Esophagus muscularis mucosa (tissue), 4 donors: ENCODE measurements at regions not wholly inside any gene's neighbourhood (a gene's known extent, or its start where the extent isn't known, plus 50 kb on each side); places are given as distances from the start of the nearest gene placed in this dataset.
"Not testable (repeated sequence)": the region's sequence is repeated elsewhere in the genome, so short reads cannot be mapped to it uniquely, and the experiment has no call there.

Experiments used
- DNase-seq: peaks from one replicate; pipeline ENCODE4 v3.0.0-alpha.2; 2017; ENCODE audit errors: extremely low spot score
- H3K27ac ChIP-seq, 4 donors: fragments of 200-600 bp; sonication (generic); replicated peaks in 1 of 4; 1 replicate in 3 of 4; 2 replicates in 1 of 4; pipeline ENCODE4 v1.5.1; 2016 to 2019; ENCODE audit warnings: mild to moderate bottlenecking in 1 of 4
- H3K27me3 ChIP-seq, 4 donors: fragments of 200-600 bp; sonication (generic); one replicate each; pipeline versions ENCODE4 v1.5.1 to v1.6.0; 2016 to 2019
- H3K36me3 ChIP-seq, 4 donors: fragments of 200-600 bp; sonication (generic); one replicate each; pipeline ENCODE4 v1.5.1; 2016 to 2019
- H3K4me1 ChIP-seq, 4 donors: fragments of 200-600 bp; sonication (generic); one replicate each; pipeline ENCODE4 v1.5.1; 2016 to 2019
- H3K4me3 ChIP-seq, 4 donors: fragments of 200-600 bp; sonication (generic); 1 replicate in 2 of 4; 2 replicates in 2 of 4; pipeline ENCODE4 v1.5.1; 2016 to 2019; ENCODE audit warnings: mild to moderate bottlenecking in 4 of 4, moderate library complexity in 1 of 4
- H3K9me3 ChIP-seq, 4 donors: fragments of 200-600 bp; sonication (generic); 1 replicate in 3 of 4; 2 replicates in 1 of 4; pipeline ENCODE4 v1.5.1; 2016 to 2019
- EP300 ChIP-seq: sonication (generic); formaldehyde crosslinking; IDR thresholded peaks from one replicate; pipeline ENCODE4 v1.6.1; 2017; ENCODE audit warnings: antibody characterized with exemption
- POLR2A ChIP-seq: fragments of 450-650 bp; IDR thresholded peaks from one replicate; pipeline ENCODE4 v1.6.1; 2017; ENCODE audit warnings: antibody characterized with exemption, moderate library complexity, mild to moderate bottlenecking, low read depth
- POLR2AphosphoS5 ChIP-seq, 2 donors: sonication (generic); formaldehyde crosslinking; IDR thresholded peaks; one replicate each; pipeline ENCODE4 v1.6.1; 2017; ENCODE audit warnings: antibody characterized with exemption in 2 of 2
- WGBS: methylation state at CpG from one replicate; pipeline ENCODE4 v1.1.5; 2018; 5-methylcytosine and 5-hydroxymethylcytosine counted together
- intact Hi-C: fragments of 100-400 bp; cut with DNase I; formaldehyde crosslinking; loops from one replicate; pipeline ENCODE4 v1.15.1; 2023
- TF ChIP-seq, protein P1 (sequence below), 3 experiments: fragments of 200-600 bp in 2 of 3; fragments of 450-650 bp in 1 of 3; sonication (generic) in 2 of 3; IDR thresholded peaks; one replicate each; pipeline ENCODE4 v1.5.1; 2017 to 2019; ENCODE audit warnings: antibody characterized with exemption in 3 of 3, mild to moderate bottlenecking in 2 of 3, moderate library complexity in 1 of 3

DNA sequence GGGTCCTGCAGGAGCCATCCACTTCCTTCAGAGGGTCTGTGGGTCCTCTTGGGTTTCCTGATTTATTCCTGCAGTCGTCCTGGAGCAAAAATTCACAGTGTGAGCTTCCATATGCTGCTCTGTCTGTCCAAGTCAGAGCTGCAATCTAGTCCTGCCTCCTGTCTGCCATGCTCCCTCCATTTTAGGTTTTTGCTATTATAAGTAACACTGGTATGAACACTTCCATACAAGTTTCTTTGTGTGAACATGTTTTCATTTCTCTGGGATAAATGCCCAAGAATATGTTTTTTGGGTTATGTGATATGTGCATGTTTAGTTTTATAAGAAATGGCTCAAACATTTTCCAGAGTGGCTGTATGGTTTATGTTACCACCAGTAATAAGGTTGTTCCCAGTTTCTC is 188.1 kb downstream of the ACTR3B start:
- Histone ChIP-seq H3K9me3 (no peaks in the 10 kb centered on the region), H3K27ac (no peak overlapping the region), H3K27me3 (no peaks in the 10 kb centered on the region), H3K4me1 (no peaks in the 10 kb centered on the region), H3K4me3 (no peak overlapping the region), H3K36me3 (no peaks in the 10 kb centered on the region)
- 75% methylated on average over 1 of the region's 1 CpG for WGBS
- TF ChIP-seq, protein P1, sequence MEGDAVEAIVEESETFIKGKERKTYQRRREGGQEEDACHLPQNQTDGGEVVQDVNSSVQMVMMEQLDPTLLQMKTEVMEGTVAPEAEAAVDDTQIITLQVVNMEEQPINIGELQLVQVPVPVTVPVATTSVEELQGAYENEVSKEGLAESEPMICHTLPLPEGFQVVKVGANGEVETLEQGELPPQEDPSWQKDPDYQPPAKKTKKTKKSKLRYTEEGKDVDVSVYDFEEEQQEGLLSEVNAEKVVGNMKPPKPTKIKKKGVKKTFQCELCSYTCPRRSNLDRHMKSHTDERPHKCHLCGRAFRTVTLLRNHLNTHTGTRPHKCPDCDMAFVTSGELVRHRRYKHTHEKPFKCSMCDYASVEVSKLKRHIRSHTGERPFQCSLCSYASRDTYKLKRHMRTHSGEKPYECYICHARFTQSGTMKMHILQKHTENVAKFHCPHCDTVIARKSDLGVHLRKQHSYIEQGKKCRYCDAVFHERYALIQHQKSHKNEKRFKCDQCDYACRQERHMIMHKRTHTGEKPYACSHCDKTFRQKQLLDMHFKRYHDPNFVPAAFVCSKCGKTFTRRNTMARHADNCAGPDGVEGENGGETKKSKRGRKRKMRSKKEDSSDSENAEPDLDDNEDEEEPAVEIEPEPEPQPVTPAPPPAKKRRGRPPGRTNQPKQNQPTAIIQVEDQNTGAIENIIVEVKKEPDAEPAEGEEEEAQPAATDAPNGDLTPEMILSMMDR (IDR thresholded peaks at IDR 0.05) = no peak
- TF ChIP-seq POLR2A = no peak
- TF ChIP-seq POLR2AphosphoS5 (IDR thresholded peaks at IDR 0.05) = no peak
- TF ChIP-seq EP300 = no peak
- intact Hi-C loops = no loop called here
- DNase-seq = no peak

DNA sequence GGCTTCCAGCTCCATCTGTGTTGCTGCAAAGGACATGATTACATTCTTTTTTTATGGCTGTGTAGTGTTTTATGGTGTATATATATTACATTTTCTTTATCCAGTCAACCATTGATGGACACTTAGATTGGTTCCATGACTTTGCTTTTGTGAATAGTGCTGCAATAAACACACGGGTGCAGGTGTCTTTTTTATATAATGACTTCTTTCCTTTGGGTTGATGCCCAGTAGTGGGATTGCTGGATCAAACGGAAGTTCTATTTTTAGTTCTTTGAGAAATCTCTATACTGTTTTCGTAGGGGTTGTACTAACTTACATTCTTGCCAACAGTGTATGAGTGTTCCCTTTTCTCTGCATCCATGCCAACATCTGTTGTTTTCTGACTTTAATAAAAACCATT is 189.7 kb downstream of the ACTR3B start:
- Histone ChIP-seq H3K27ac (no peak overlapping the region), H3K4me1 (no peaks in the 10 kb centered on the region), H3K9me3 (no peaks in the 10 kb centered on the region), H3K4me3 (no peak overlapping the region), H3K36me3 (no peaks in the 10 kb centered on the region), H3K27me3 (no peaks in the 10 kb centered on the region)
- TF ChIP-seq POLR2A (no peak), POLR2AphosphoS5 (IDR thresholded peaks at IDR 0.05) (no peak), EP300 (no peak)
- TF ChIP-seq, protein P1 (IDR thresholded peaks at IDR 0.05) = no peak
- intact Hi-C loops = no loop called here
- WGBS = 12% methylated on average over 3 of the region's 3 CpGs
- DNase-seq = no peak

DNA sequence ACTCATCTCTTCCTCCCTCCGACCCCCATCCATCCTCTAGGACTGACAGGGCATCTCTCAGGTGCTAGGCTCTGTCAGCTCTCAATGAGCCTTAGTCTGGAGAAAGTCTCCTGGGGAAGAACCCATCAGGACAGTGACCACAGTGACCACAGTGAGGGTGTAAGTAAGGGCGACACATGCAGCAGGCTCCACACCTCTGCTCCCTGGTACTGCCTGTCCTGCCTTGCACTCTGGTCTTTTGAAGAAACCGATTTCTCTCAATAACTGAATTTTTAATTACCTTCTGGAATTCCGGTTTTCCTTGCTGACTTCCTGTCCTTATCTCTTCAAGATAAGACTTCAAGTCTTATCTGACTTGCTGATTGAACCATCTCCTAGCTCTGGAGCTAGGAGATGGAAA is 190.2 kb downstream of the ACTR3B start:
- H3K4me3 ChIP-seq = no peak overlapping the region
- H3K9me3 ChIP-seq = no peaks in the 10 kb centered on the region
- no peak for DNase-seq
- no peaks in the 10 kb centered on the region for H3K27me3 ChIP-seq
- intact Hi-C loops = no loop called here
- no peaks in the 10 kb centered on the region for H3K4me1 ChIP-seq
- no peak overlapping the region for H3K27ac ChIP-seq
- 84% methylated on average over 4 of the region's 4 CpGs for WGBS
- no peaks in the 10 kb centered on the region for H3K36me3 ChIP-seq
- TF ChIP-seq, protein P1 (IDR thresholded peaks at IDR 0.05) = no peak
- TF ChIP-seq POLR2AphosphoS5 (IDR thresholded peaks at IDR 0.05) (no peak), EP300 (no peak), POLR2A (no peak)

DNA sequence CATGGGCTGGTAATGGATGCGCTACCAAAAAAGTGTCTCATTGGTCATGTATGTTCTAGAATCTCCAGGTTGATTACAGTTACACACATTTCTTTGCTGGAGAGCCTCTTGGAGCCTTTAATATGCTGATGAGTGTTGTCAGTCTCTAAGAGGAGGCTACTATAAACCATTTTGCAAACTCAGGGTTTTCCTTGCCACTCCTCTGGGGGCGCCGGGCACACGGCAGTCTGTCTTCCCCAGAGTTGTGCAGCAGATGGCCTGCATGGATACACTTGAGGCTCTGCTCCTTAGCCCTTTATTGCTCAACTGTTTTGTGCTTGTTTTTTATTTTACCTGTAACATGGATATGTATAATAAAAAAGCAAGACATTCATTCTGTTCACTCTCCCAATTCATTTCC is 196.5 kb downstream of the ACTR3B start:
- Histone ChIP-seq H3K9me3 (peaks cover 0 to 5% (median 4%) of the 10 kb centered on the region in 4 donors), H3K4me3 (no peak overlapping the region), H3K4me1 (no peaks in the 10 kb centered on the region), H3K27ac (no peak overlapping the region), H3K36me3 (no peaks in the 10 kb centered on the region), H3K27me3 (no peaks in the 10 kb centered on the region)
- intact Hi-C loops = no loop called here
- WGBS = 75% methylated on average over 4 of the region's 4 CpGs
- no peak for TF ChIP-seq EP300
- TF ChIP-seq POLR2AphosphoS5 (IDR thresholded peaks at IDR 0.05) = no peak
- TF ChIP-seq POLR2A = no peak
- TF ChIP-seq, protein P1 (IDR thresholded peaks at IDR 0.05) = no peak
- DNase-seq = no peak

DNA sequence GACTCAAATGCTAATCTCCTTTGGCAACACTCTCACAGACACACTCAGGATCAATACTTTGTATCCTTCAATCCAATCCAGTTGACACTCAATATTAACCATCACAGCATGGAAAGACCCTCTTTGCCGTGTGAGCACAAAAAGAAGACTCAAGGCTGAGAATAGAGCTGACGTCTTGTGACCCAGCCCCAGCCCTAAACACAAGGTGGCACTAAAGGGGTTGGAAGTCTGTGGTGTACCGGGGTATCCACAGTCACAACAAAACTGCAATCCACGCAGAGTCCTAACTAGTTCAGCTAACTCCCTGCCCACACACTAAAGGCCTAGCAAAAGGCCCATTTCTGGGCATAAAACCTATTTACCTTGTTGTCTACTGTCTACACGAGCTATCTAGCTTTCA is 200.1 kb downstream of the ACTR3B start:
- Histone ChIP-seq H3K36me3 (no peaks in the 10 kb centered on the region), H3K4me1 (no peaks in the 10 kb centered on the region), H3K27ac (no peak overlapping the region), H3K4me3 (no peak overlapping the region), H3K9me3 (peaks cover 0 to 12% (median 7%) of the 10 kb centered on the region in 4 donors), H3K27me3 (no peaks in the 10 kb centered on the region)
- 76% methylated on average over 5 of the region's 5 CpGs for WGBS
- no peak for DNase-seq
- intact Hi-C loops = no loop called here
- TF ChIP-seq POLR2A = no peak
- no peak for TF ChIP-seq EP300
- TF ChIP-seq, protein P1 (IDR thresholded peaks at IDR 0.05) = no peak
- no peak for TF ChIP-seq POLR2AphosphoS5 (IDR thresholded peaks at IDR 0.05)

DNA sequence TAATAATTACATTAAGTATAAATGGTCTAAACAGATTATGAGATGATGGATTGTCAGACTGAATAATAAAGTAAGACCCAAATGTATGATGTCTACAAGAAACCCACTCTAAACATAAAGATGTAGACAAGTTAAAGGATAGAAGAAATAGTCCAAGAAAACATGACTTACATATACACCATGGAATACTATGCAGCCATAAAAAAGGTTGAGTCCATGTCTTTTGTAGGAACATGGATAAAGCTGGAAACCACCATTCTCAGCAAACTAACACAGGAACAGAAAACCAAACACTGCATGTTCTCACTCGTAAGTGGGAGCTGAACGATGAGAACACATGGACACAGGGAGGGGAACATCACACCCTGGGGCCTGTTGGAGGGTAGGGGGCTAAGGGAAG is 202.2 kb downstream of the ACTR3B start:
- H3K27ac ChIP-seq, H3K4me3 ChIP-seq, H3K27me3 ChIP-seq, intact Hi-C loops, H3K36me3 ChIP-seq, DNase-seq, H3K4me1 ChIP-seq: not testable (repeated sequence)
- H3K9me3 ChIP-seq = peaks cover 0 to 12% (median 7%) of the 10 kb centered on the region in 4 donors
- 53% methylated on average over 2 of the region's 2 CpGs for WGBS
